ENCODE measurements at regions not wholly inside any gene's neighbourhood (a gene's known extent, or its start where the extent isn't known, plus 50 kb on each side); places are given as distances from the start of the nearest gene placed in this dataset.
"Not testable (repeated sequence)": the region's sequence is repeated elsewhere in the genome, so short reads cannot be mapped to it uniquely, and the experiment has no call there.

- DNase-seq = no peak
Measured at GRCh38 chrX:55981603-55982002, 250.6 kb upstream of the KLF8 start.

- DNase-seq = no peak
Measured at GRCh38 chrX:55996649-55997048, 235.5 kb upstream of the KLF8 start.

GRCh38 chrX:56000174-56000573 lies 232.0 kb upstream of the KLF8 start:
- no peak for DNase-seq

DNA sequence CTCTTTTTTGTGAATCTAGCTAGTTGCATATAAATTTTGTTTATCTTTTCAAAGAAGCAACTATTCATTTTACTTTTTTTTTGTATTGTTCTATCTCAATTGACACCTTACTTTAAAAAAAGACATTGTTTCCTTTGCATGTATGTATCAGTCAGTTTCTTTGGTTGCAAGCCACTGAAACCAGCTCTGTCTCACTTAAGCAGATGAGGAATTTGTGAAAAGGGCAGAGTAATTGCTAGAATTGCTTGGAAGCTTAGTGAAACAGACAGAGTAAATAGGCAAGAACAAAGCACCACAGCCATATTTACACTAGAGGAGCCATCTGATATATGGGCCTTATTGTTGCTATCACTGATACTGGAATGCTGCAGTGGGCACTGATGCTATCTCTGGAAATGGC lies 231.4 kb upstream of the KLF8 start:
- DNase-seq = no peak

GRCh38 chrX:56025872-56026571 lies 206.1 kb upstream of the KLF8 start:
- DNase-seq = peak; percentile 5

GRCh38 chrX:56026815-56027214 lies 205.3 kb upstream of the KLF8 start:
- DNase-seq = peak; percentile 27

GRCh38 chrX:56029188-56029587 lies 203.0 kb upstream of the KLF8 start:
- no peak for DNase-seq

DNA sequence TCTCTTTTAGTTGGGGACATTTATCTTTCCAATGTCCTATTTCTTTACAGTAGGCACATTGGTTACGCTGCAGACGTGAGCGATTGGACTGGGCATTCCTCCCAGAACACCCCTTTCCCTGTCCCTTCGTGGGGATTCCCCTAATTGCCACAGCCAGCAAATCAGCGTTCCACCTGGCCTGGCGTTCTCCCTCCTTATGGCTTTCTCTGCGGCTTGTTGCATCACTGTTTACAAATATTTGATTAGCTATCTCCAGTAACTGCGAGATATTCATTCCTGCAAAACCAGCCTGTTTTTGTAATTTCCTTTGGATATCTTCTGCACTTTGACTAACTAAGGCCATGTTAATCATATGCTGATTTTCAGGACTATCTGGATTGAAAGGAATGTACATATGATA lies 202.5 kb upstream of the KLF8 start:
- DNase-seq = no peak

DNA sequence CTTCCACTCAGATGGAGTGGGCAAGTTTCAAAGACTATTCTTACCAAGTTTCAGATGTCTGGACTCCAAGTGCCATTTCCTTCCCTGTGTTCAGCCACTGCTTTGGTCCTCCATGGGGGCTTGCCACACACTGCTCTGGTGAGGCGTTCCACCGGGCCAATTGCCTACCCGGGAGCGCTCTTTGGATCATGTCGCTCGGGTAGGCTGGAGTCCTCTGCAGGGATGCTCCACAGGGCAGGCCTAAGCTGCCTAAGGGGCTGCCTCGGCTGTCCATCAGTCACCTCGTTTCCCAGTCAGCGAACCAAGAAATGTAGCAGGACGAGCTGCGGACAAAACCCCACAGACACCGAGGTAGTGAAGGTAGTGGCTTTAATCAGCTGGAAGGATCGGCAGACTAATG lies 200.7 kb upstream of the KLF8 start:
- no peak for DNase-seq

GRCh38 chrX:56033495-56034180 lies 198.5 kb upstream of the KLF8 start:
- DNase-seq = no peak

- DNase-seq = not testable (repeated sequence)
Measured at GRCh38 chrX:56052673-56053330, 179.4 kb upstream of the KLF8 start.

- DNase-seq = no peak
Measured at GRCh38 chrX:56057325-56057724, 174.8 kb upstream of the KLF8 start.

GRCh38 chrX:56066016-56066415 lies 166.1 kb upstream of the KLF8 start:
- no peak for DNase-seq

DNA sequence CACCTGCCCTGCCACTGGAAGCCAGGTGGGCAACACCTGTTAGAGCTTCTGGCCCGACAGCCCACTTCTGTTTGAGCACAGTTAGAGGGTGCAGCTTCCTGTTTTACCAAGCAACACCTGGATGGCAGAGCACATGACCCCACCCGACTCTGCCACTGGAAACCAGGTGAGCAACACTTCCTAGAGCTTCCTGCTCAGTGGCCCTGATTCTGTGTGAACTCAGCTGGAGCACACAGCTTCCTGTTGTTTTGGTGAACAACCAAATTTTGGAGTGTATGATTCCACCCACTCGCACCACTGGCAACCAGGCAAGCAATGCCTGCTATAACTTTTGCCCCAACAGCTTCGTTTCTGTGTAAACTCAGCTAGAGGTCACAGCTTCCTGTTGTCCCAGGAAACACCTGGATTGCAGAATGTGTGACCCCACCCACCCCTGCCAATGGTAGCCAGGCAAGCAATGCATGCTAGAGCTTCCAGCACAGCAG lies 163.8 kb upstream of the KLF8 start:
- no peak for DNase-seq

- no peak for DNase-seq
Measured at GRCh38 chrX:56069299-56069931, 162.7 kb upstream of the KLF8 start.

DNA sequence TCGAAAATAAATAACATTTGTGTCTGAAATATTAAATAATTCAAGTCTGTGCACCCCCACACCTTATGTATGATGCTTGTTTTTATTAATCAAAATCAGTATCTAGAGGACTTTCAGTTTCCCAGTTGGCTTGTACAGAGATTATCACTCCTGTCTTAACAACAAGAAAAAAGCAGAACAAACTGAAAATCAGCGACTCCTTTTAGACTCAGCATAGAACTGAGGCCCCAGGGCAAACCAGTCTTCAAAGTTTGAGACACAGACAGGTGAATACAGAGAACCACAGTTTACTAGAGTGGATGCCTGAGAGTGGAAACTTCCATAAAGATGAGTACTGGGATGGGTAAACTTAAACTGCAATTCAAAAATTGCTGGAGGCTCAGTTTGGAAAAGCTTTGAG lies 142.8 kb upstream of the KLF8 start:
- no peak for DNase-seq

- no peak for DNase-seq
Measured at GRCh38 chrX:56099271-56099670, 132.9 kb upstream of the KLF8 start.

DNA sequence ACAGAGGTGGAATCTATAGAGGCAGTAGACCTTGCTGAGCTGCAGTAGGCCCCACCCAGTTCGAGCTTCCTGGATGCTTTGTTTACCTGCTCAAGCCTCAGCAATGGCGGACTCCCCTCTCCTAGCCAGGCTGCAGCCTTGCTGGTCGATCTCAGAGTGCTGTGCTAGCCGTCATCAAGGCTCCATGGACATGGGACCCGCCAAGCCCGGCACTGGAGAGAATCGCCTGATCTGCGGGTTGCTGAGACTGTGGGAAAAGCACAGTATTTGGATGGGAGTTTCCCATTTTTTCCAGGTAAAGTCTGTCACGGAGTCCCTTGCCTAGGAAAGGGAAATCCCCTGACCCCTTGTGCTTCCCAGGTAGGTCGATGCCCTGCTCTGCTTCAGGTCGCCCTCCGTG lies 124.8 kb upstream of the KLF8 start:
- DNase-seq = no peak

- no peak for DNase-seq
Measured at GRCh38 chrX:56113785-56114436, 118.2 kb upstream of the KLF8 start.

GRCh38 chrX:56114437-56114787 lies 117.7 kb upstream of the KLF8 start:
- DNase-seq = no peak

DNA sequence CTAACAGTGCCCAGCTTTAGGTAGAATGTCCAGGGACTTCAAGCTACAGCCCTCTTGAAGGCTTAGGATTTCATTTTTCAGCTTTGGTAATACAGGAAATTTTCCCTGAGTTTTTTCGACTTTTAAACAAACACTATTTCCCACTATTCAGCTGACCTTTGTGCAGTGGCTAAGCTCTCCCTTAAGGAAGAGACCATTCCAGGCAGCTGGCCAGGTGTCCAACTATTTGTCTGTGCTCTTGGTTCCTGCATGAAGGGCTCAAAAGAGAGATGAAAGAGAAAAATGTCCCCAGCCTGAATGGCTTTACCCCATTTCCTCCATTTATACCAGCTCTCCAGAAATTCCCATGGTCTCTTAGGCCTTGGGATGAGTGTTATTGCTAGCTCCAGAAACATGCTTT lies 111.9 kb upstream of the KLF8 start:
- no peak for DNase-seq

DNA sequence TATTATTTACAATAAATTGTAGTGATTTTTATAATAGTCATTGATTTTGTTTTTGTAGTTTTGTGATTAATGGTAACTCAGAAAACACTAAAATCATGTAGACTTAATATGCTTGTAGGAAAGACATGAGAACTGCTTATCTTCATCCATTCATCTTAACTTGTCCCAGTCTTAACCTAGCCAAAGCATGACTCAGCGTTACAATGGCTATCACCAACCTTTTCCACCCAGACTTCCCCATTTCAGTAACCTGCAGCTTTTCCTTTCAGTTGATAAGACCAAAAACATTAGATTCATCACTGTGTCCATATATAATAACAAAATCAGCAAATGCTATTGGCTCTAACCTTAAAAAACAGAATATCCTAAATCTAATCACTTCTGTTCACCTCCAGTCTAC lies 106.2 kb upstream of the KLF8 start:
- DNase-seq = no peak

DNA sequence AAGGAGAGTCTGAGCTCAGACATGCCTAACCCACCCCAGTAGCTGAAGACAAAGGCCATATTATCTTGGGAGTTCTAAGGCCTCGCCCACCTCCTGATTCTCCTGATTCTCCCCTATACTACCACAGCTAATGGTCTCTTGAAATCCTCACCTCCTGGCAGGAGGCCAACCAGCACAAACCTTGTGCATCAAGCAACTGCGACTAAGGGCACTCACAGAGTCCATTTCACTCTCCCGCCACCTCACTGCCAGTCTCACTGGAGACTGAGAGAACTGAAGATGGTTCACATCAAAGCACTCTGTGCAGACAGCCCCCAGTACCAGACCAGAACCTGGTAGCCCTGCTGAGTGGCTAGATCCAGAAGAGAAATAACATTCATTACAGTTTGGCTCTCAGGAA lies 102.1 kb upstream of the KLF8 start:
- DNase-seq = no peak
